Fibroblast of the aortic adventitia (primary cell): ENCODE measurements at regions not wholly inside any gene's neighbourhood (a gene's known extent, or its start where the extent isn't known, plus 50 kb on each side); places are given as distances from the start of the nearest gene placed in this dataset.

Experiments
- DNase-seq: peaks from one replicate; pipeline ENCODE4 v3.0.0-alpha.2; 2010; ENCODE audit warnings: low read depth
- H3K4me3 ChIP-seq: 2 replicates; pipeline ENCODE4 v1.5.1; 2011; ENCODE audit warnings: low read depth, mild to moderate bottlenecking, control low read depth, low read length, moderate library complexity
- TF ChIP-seq, protein P1 (sequence below): IDR thresholded peaks from 2 replicates; pipeline ENCODE4 v1.5.1; 2011; ENCODE audit warnings: mild to moderate bottlenecking, low read length, control low read depth, inconsistent platforms; ENCODE audit not compliant: insufficient read depth

DNA sequence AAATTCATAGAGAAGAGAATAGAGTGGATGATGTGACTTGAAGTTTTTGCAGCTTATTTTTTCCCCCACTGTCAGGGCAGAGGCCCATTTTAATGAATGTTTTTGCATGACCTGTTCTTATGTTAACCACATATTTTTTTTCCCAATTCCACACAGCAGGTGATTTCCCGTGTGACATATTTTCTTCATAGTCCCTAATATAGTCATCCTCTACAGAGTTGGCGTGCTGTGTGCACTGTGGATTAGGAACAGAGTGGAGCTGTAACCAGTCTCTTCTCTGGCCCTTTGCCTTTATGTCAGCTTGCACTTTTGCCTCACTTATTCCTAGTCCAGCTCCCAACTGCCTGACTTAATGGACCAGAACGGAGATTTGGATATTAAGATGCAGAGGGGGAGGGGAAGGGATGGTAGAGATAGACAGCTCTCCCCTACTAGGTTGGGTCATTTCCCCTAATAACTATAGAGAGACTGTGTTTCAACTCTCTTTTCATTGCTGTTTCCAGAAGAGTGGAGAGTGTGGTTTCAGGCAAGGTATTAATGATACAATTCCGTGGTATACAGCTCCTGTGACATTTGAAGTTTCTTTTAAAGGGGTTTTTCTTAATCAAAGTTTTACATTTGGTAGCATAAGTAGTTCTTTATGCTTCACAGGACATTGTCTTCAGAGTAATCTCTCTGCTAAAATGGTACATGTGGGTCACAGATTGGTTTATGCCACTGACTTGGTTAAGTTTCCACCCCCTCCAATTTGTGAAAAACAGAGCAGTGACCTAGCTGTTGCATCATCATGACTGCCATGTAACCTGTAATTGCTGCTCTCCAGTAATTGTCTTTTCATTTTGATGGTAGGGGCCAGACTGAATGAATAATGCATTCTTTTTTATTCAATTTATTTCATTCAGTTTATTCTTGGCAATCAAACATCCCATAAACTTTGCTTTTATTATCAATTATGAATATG, 161.3 kb downstream of the HAUS1 start:
- TF ChIP-seq, protein P1, sequence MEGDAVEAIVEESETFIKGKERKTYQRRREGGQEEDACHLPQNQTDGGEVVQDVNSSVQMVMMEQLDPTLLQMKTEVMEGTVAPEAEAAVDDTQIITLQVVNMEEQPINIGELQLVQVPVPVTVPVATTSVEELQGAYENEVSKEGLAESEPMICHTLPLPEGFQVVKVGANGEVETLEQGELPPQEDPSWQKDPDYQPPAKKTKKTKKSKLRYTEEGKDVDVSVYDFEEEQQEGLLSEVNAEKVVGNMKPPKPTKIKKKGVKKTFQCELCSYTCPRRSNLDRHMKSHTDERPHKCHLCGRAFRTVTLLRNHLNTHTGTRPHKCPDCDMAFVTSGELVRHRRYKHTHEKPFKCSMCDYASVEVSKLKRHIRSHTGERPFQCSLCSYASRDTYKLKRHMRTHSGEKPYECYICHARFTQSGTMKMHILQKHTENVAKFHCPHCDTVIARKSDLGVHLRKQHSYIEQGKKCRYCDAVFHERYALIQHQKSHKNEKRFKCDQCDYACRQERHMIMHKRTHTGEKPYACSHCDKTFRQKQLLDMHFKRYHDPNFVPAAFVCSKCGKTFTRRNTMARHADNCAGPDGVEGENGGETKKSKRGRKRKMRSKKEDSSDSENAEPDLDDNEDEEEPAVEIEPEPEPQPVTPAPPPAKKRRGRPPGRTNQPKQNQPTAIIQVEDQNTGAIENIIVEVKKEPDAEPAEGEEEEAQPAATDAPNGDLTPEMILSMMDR = no peak
- DNase-seq = no peak
- no peak overlapping the region for H3K4me3 ChIP-seq

DNA sequence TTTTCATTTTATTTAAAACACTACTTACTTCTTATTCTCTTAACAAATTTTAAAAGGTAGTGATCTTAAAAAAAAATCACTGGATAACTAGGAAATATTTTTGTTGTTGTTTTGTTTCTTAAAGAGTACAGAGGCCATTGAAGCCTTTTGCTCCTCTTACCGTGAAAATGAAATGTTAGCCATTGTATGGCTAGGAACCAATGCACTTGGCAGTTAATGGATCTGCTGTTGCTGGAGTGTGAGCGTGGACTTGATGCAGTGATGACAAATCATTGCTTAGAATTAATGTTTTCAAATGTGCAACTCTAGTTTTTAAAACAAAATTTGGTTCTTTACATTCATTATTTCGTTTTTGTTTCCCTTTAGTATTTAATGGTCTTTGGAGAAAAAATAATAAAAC, 162.3 kb downstream of the HAUS1 start:
- H3K4me3 ChIP-seq = no peak overlapping the region
- no peak for DNase-seq
- TF ChIP-seq, protein P1 = no peak

DNA sequence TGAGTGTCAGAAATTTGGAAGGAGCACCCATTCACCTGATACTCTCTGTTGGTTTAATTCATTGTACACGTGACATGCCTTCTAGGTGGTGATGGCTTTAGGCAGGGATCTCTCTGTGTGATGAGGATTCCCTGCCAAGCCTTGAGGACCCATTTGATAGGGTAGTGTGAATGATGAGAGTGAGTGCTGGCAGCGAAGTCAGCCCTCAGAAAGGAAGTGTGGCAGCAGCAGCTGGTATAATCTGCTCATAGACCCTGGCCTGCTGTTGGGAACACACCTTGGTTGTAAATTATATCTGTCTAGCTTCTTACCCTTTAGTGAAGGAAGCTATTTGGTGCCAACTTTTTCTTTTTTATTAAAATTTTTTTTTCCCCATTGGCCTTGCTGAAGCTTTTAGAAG, 164.5 kb downstream of the HAUS1 start:
- DNase-seq = no peak
- H3K4me3 ChIP-seq = no peak overlapping the region
- TF ChIP-seq, protein P1 = no peak

DNA sequence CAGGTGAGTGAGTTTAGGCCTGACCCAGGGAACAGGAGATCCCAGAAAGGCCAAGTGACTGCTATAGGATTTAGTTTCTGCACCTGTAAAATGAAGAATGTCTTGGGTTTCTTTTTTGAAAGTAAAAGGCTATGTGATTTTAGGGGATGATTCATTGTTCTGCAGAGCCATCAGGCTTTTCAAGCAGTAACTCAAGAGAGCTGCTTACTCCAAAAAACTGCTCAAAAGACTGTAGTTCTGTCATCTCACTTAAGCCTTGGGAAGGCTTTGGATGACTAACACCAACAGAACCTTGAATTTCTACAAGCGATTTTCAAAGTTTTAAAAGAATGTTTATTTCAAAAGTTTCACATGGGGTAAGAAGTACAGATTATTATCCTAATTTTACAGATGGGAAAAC, 165.1 kb downstream of the HAUS1 start:
- no peak for DNase-seq
- TF ChIP-seq, protein P1 = no peak
- H3K4me3 ChIP-seq = no peak overlapping the region

DNA sequence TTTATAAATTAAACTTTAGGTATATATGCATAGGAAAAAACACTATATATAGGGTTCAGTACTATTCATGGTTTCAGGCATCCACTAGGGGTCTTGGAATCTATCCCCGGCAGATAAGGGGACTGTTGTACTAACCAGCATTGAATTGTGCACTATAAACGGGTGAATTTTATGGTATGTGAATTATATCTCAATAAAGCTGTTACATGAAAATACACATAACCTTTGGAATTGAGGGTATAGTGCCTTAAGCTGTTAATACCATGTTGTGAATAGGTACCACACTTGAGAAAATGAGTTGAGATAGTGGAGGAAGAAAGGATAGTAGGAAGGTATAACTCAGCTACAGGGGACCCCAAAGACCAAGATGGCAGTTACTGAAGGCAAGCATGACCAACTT, 167.3 kb downstream of the HAUS1 start:
- TF ChIP-seq, protein P1 = no peak
- no peak overlapping the region for H3K4me3 ChIP-seq
- DNase-seq = no peak

DNA sequence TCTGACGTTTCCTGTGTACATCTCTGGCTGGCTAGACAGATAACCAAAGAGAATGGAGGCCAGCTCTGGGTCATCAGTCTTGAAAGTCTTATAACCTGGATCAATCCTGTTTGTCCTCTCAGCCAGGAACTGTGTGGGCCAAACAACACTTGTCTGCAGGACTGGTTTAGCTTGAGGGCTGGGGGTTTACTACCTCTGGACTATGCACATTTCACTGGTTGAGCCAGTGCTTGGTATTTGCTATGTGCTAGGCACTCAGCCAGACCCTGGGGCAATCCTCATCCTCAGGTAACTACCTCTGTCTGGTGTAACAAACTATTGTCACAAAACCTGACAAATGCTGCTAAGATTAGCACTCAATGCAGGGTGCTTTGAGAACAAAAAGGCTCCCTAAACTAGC, 169.7 kb downstream of the HAUS1 start:
- no peak overlapping the region for H3K4me3 ChIP-seq
- TF ChIP-seq, protein P1 = no peak
- no peak for DNase-seq
